NB4 (cell line): ENCODE measurements at regions not wholly inside any gene's neighbourhood (a gene's known extent, or its start where the extent isn't known, plus 50 kb on each side); places are given as distances from the start of the nearest gene placed in this dataset.

Experiments used
- DNase-seq: peaks from one replicate; pipeline ENCODE4 v3.0.0; 2010; ENCODE audit warnings: low read depth
- H3K4me3 ChIP-seq: one replicate; pipeline ENCODE4 v1.5.1; 2011; ENCODE audit warnings: mild to moderate bottlenecking, low read depth, low read length, moderate library complexity
- CTCF ChIP-seq: IDR thresholded peaks from one replicate; pipeline ENCODE4 v1.5.1; 2012; ENCODE audit warnings: low read depth, low read length
- MAX ChIP-seq: IDR thresholded peaks from 2 replicates; pipeline ENCODE4 v1.6.1; 2011; ENCODE audit warnings: low read depth, low read length
- MYC ChIP-seq: IDR thresholded peaks from 2 replicates; pipeline ENCODE4 v1.6.1; 2011; ENCODE audit warnings: low read depth, low read length
- POLR2A ChIP-seq: IDR thresholded peaks from 2 replicates; pipeline ENCODE4 v1.6.1; 2011; ENCODE audit warnings: mild to moderate bottlenecking; ENCODE audit not compliant: insufficient read length; ENCODE audit errors: extremely low read depth

GRCh38 chr6:14722001-14722562 lies 523.8 kb upstream of the JARID2 start:
- no peak for DNase-seq
- TF ChIP-seq POLR2A (no peak), MAX (no peak), MYC (no peak), CTCF (no peak)
- H3K4me3 ChIP-seq: no peak overlapping the region

- no peak for TF ChIP-seq CTCF
- TF ChIP-seq MYC: no peak
- TF ChIP-seq POLR2A: no peak
- no peak for TF ChIP-seq MAX
- DNase-seq: no peak
- no peak overlapping the region for H3K4me3 ChIP-seq
These were observed 523.2 kb upstream of the JARID2 start for GRCh38 chr6:14722704-14723103.

DNA sequence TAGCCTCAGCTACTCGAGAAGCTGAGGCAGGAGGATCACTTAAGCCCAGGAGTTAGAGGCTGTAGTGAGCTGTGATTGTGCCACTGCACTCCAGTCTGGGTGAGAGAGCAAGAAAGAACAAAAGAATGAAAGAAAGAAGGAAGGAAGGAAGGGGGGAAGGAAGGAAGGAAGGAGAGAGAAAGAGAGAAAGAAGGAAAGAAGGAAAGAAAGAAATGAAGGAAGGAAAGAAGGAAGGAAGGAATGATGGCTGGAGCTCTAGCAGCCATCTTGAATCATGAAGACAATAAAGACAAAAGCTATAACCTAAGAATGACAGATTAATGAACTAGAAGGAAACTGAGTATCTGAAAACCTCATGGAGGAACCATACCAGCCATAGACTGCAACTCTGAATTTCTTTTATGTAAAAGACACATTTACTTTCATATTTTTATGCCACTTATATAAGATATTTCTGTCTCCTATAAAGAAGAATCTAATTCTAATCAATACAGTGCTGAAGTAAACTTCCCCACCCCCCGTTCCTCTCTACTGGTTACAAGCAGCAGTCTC lies 522.3 kb upstream of the JARID2 start:
- TF ChIP-seq CTCF (no peak), MYC (no peak), POLR2A (no peak), MAX (no peak)
- DNase-seq: no peak
- H3K4me3 ChIP-seq: no peak overlapping the region

DNA sequence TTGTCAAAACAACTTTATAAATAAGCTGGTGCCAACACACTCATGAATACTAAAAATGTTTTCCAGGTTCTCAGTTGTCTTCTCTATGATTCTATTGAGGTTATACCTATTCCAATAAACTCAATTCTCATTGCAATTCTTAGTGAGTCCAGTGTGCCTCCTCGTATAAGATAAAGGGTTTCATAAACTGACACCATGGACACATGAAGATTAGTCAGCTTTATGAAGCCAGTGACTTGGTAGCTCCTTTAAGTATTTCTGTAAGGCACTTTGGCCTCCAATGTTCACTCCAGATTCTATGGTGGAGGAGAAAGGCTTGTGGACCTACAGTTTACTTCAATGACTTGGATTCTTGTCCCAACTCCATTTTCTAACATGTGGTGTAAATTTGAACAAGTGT lies 521.3 kb upstream of the JARID2 start:
- no peak for DNase-seq
- TF ChIP-seq MAX (no peak), CTCF (no peak), MYC (no peak), POLR2A (no peak)
- no peak overlapping the region for H3K4me3 ChIP-seq

DNA sequence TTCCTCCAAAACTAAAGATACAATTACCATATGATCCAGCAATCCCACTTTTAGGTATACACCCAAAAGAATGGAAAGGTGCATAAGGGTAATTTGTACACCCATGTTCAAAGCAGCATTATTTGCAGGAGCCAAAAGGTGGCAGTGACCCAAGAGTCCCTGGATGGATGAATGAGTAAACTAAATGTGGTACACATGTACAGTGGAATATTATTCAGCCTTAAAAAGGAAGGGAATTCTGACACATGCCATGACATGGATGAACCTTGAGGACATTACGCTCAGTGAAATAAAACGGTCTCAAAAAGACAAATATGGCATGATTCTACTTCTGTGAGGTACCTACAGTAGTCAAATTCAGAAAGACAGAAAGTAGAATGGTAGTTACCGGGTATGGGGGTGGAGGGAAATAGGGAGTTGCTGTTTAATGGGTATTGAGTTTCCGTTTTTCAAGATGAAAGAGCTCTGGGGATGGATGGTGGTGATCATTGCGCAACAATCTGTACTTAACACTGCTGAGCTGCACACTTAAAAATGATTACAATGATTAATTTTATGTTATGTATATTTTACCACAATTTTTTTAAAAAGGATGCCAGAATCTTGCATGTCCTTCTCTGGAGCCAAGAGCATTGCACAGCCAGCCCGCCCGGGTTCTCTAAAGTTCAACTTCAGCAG lies 518.9 kb upstream of the JARID2 start:
- no peak overlapping the region for H3K4me3 ChIP-seq
- TF ChIP-seq POLR2A (no peak), MYC (no peak), CTCF (no peak), MAX (no peak)
- DNase-seq: peak; percentile 94
